GM03348 (cell line): ENCODE measurements at regions not wholly inside any gene's neighbourhood (a gene's known extent, or its start where the extent isn't known, plus 50 kb on each side); places are given as distances from the start of the nearest gene placed in this dataset.

Experiments used
- DNase-seq: peaks from one replicate; pipeline ENCODE4 v3.0.0; 2012; ENCODE audit warnings: low spot score

- DNase-seq = no peak
Measured at GRCh38 chr11:13220148-13220547, 57.4 kb upstream of the BMAL1 start.

GRCh38 chr11:13221722-13222121 lies 55.9 kb upstream of the BMAL1 start:
- DNase-seq = no peak

- DNase-seq = no peak
Measured at GRCh38 chr11:13222285-13222684, 55.3 kb upstream of the BMAL1 start.

- no peak for DNase-seq
Measured at GRCh38 chr11:13223112-13223511, 54.5 kb upstream of the BMAL1 start.

GRCh38 chr11:13224324-13224723 lies 53.3 kb upstream of the BMAL1 start:
- DNase-seq = no peak

GRCh38 chr11:13225038-13226001 lies 52.3 kb upstream of the BMAL1 start:
- no peak for DNase-seq

- no peak for DNase-seq
Measured at GRCh38 chr11:13227676-13228255, 49.8 kb upstream of the BMAL1 start.
